ENCODE measurements at regions not wholly inside any gene's neighbourhood (a gene's known extent, or its start where the extent isn't known, plus 50 kb on each side); places are given as distances from the start of the nearest gene placed in this dataset.
"Not testable (repeated sequence)": the region's sequence is repeated elsewhere in the genome, so short reads cannot be mapped to it uniquely, and the experiment has no call there.

DNA sequence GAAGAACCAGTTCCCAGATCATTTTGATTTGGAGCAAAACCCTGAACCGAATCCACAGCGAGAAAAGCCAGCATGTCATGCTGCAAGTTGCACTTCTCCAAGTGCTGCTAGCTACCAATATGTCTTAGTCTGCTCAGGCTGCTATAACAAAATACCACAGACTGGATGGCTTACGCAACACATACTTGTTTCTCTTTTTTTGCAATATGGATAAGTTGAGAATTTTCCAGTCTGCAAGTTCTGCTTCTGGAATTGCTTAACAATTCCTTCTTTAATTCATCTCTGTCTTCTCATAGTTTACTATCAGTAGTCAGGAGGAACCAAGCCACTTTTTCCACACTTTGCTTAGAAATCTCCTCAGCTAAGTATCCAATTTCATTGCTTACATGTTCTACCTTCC, 105.9 kb upstream of the RBBP8 start:
- intact Hi-C loops (cut with DNase I; ENCODE audit: low total_unique reads) = no loop called here
- Histone ChIP-seq H3K9me3 (no peaks in the 10 kb centered on the region), H3K36me3 (no peaks in the 10 kb centered on the region), H3K4me1 (no peaks in the 10 kb centered on the region), H3K4me3 (no peak overlapping the region), H3K27ac (no peak overlapping the region), H3K27me3 (no peaks in the 10 kb centered on the region)
- DNase-seq = no peak
- TF ChIP-seq, protein P1, sequence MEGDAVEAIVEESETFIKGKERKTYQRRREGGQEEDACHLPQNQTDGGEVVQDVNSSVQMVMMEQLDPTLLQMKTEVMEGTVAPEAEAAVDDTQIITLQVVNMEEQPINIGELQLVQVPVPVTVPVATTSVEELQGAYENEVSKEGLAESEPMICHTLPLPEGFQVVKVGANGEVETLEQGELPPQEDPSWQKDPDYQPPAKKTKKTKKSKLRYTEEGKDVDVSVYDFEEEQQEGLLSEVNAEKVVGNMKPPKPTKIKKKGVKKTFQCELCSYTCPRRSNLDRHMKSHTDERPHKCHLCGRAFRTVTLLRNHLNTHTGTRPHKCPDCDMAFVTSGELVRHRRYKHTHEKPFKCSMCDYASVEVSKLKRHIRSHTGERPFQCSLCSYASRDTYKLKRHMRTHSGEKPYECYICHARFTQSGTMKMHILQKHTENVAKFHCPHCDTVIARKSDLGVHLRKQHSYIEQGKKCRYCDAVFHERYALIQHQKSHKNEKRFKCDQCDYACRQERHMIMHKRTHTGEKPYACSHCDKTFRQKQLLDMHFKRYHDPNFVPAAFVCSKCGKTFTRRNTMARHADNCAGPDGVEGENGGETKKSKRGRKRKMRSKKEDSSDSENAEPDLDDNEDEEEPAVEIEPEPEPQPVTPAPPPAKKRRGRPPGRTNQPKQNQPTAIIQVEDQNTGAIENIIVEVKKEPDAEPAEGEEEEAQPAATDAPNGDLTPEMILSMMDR (IDR thresholded peaks at IDR 0.05) = no peak

DNA sequence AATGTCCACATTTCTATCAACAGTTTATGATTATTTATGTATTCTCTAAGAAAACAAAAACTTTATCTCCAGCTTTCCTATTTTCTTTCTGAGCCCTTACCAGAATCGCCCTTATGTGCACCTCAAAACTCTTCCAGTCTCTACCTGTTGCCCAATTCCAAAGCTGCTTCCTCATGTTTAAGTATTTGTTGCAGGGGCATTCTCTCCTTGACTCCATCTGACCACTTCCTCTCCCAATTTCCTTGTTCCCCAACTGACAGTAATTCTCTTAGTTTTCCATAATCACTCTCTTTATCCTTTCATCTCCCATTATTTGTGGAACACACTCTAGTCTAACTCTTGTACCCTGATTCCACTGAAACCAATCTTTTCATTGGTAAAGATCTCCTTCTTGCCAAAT, 105.4 kb upstream of the RBBP8 start:
- TF ChIP-seq, protein P1 (IDR thresholded peaks at IDR 0.05) = no peak
- no peaks in the 10 kb centered on the region for H3K27me3 ChIP-seq
- H3K9me3 ChIP-seq = no peaks in the 10 kb centered on the region
- H3K4me3 ChIP-seq = no peak overlapping the region
- intact Hi-C loops (cut with DNase I; ENCODE audit: low total_unique reads) = no loop called here
- no peak for DNase-seq
- H3K27ac ChIP-seq = no peak overlapping the region
- no peaks in the 10 kb centered on the region for H3K4me1 ChIP-seq
- H3K36me3 ChIP-seq = no peaks in the 10 kb centered on the region

DNA sequence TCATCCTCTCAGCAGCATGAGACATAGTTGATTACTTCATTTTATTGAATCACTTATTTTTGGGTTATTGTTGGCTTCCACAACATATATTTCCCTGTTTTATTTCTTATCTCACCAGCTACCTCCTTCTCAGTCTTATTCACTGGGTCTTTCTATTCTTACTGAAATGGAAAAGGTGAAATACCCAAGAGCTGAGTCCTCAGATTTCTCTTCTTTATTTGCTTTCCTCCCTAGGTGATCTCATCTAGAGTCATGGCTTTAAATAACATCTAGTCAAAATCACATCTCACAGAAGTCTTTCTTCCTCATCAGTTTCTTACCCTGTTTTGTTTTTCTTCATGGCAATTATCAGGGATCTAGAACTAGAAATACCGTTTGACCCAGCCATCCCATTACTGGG, 105.0 kb upstream of the RBBP8 start:
- Histone ChIP-seq H3K27me3 (no peaks in the 10 kb centered on the region), H3K4me1 (no peaks in the 10 kb centered on the region), H3K27ac (no peak overlapping the region), H3K4me3 (no peak overlapping the region), H3K9me3 (no peaks in the 10 kb centered on the region), H3K36me3 (no peaks in the 10 kb centered on the region)
- no peak for DNase-seq
- TF ChIP-seq, protein P1 (IDR thresholded peaks at IDR 0.05) = no peak
- intact Hi-C loops (cut with DNase I; ENCODE audit: low total_unique reads) = no loop called here

DNA sequence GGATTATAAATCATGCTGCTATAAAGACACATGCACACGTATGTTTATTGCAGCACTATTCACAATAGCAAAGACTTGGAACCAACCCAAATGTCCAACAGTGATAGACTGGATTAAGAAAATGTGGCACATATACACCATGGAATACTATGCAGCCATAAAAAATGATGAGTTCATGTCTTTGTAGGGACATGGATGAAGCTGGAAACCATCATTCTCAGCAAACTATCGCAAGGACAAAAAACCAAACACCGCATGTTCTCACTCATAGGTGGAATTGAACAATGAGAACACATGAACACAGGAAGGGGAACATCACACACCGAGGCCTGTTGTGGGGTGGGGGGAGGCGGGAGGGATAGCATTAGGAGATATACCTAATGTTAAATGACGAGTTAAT, 104.5 kb upstream of the RBBP8 start:
- H3K9me3 ChIP-seq; H3K27me3 ChIP-seq; H3K4me1 ChIP-seq; H3K4me3 ChIP-seq; DNase-seq; H3K27ac ChIP-seq; H3K36me3 ChIP-seq; intact Hi-C loops (cut with DNase I; ENCODE audit: low total_unique reads): not testable (repeated sequence)

DNA sequence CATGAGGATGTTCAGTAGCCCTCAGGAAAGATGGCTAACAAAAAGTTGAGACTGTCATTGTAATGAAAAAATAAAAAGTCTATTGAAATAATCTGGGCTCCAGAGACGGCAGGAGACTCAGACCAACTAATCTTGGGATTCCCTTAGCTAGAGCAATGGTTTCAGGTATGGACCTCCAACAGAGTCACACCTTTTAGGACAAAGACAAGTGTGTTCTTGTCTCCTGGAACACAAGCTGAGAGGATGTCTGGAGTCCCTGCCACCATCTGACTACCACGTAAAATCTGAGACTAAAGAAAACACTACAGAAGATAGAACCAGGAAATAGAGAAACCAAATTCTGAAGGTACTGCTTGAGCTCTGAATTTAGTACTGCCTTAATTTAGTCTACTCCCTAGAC, 103.3 kb upstream of the RBBP8 start:
- H3K27ac ChIP-seq = no peak overlapping the region
- H3K4me3 ChIP-seq = no peak overlapping the region
- intact Hi-C loops (cut with DNase I; ENCODE audit: low total_unique reads) = no loop called here
- no peaks in the 10 kb centered on the region for H3K27me3 ChIP-seq
- no peak for DNase-seq
- H3K9me3 ChIP-seq = no peaks in the 10 kb centered on the region
- TF ChIP-seq, protein P1 (IDR thresholded peaks at IDR 0.05) = no peak
- H3K4me1 ChIP-seq = no peaks in the 10 kb centered on the region
- H3K36me3 ChIP-seq = no peaks in the 10 kb centered on the region

DNA sequence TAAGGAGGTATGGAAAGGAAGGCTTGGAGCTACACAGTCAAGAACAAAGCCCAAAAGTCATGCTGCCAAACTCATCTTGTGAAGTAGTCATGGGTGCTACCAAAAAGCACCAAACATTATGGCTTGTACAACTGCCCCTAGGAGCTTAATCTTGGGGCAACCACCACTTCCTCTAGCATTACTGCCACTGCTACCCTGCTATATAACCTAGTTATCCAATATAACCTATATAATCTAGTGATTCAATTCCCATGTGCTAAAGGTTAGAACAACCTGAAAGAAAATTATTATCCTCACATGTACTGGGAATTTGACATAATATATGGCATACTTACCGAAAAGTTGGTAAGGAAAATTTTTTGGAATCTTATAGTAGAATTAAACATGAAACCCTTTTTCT, 102.6 kb upstream of the RBBP8 start:
- DNase-seq = no peak
- H3K4me1 ChIP-seq = no peaks in the 10 kb centered on the region
- intact Hi-C loops (cut with DNase I; ENCODE audit: low total_unique reads) = no loop called here
- H3K4me3 ChIP-seq = no peak overlapping the region
- no peaks in the 10 kb centered on the region for H3K27me3 ChIP-seq
- no peaks in the 10 kb centered on the region for H3K9me3 ChIP-seq
- no peak overlapping the region for H3K27ac ChIP-seq
- TF ChIP-seq, protein P1 (IDR thresholded peaks at IDR 0.05) = no peak
- H3K36me3 ChIP-seq = no peaks in the 10 kb centered on the region

All from tibial artery (tissue), 4 donors.